ENCODE measurements at regions not wholly inside any gene's neighbourhood (a gene's known extent, or its start where the extent isn't known, plus 50 kb on each side); places are given as distances from the start of the nearest gene placed in this dataset.
"Not testable (repeated sequence)": the region's sequence is repeated elsewhere in the genome, so short reads cannot be mapped to it uniquely, and the experiment has no call there.

DNA sequence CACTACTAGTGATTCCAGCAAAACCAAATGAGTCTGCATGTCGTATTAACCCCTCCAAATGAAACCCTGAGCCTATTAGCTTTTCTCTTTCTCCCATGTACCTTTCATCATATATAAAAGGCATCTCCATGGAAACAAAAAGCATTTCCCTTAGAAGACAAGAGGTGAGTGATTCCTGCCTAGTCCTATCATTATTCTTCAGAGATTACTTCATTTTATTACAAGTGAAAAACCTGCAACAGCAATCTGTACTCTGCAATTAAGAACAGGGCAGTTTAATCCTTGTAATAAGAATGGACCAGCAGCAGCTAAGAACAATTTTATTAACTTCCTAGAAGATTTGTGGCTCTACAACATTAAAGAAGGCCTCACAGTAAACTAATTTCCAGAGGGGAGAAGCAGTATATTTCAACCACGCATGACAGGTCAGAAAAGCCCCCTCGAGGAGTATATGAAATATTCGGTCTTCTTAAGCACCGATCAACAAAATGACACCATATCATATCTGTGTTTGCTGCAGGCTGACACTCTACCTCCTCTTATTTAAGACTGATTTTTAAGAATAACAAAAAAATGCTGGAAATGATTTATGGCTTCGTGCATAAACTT is 132.3 kb upstream of the TFPI start:
- DNase-seq = no peak

- DNase-seq = no peak
These were observed 133.3 kb upstream of the TFPI start for GRCh38 chr2:187687585-187687984.

GRCh38 chr2:187689372-187689771 is 135.1 kb upstream of the TFPI start:
- DNase-seq = no peak

GRCh38 chr2:187693923-187694322 is 139.7 kb upstream of the TFPI start:
- DNase-seq = no peak

DNA sequence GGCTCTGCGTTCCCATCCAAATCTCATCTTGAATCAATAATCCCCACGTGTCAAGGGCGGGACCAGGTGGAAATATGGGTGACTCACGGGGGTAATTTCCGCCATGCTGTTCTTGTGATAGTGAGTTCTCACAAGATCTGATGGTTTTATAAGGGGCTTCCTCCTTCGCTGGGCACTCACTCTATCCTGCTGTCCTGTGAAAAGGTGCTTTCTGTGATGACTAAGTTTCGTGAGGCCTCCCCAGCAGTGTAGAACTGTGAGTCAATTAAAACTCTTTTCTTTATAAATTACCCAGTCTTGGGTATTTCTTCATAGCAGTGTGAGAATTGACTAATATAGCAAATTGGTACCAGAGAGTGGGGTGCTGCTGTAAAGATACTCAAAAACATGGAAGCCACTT is 142.4 kb upstream of the TFPI start:
- DNase-seq = not testable (repeated sequence)

- DNase-seq = no peak
These were observed 144.3 kb upstream of the TFPI start for GRCh38 chr2:187698374-187699110.

DNA sequence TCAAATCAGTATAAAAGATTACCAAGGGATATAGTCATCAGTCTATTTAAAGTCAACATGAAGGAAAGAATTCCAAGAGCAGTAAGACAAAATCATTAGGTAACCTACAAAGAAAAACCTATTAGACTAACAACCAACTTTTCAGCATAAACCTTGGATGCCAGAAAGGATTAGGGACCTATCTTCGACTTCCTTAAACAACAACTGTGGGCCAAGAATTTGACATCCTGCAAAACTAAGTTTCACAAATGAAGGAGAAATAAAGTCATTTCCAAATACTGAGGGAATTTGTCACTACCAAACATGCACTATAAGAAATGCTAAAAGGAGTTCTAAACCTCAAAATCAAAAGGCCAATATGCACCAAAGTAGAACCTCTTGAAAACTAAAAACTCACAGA is 147.9 kb upstream of the TFPI start:
- DNase-seq = no peak

- DNase-seq = no peak
These were observed 154.0 kb upstream of the TFPI start for GRCh38 chr2:187708272-187708671.

DNA sequence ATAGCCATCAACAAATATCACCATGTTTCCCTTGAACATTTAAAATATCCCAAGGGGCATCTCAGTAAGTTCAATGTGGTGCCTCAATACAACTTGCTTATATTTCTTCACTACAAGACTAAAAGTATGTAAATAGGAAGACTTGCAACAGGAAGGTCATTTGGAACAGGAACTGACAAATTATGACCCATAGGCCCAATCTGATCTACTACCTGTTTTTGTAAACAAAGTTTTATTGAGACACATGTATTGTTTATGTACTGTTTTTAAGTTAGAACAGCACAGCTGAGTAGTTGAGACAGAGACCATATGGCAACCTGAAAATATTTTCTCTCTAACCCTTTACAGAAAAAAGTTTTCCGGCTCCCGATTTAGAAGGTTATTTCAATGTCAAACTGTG is 154.8 kb upstream of the TFPI start:
- no peak for DNase-seq

DNA sequence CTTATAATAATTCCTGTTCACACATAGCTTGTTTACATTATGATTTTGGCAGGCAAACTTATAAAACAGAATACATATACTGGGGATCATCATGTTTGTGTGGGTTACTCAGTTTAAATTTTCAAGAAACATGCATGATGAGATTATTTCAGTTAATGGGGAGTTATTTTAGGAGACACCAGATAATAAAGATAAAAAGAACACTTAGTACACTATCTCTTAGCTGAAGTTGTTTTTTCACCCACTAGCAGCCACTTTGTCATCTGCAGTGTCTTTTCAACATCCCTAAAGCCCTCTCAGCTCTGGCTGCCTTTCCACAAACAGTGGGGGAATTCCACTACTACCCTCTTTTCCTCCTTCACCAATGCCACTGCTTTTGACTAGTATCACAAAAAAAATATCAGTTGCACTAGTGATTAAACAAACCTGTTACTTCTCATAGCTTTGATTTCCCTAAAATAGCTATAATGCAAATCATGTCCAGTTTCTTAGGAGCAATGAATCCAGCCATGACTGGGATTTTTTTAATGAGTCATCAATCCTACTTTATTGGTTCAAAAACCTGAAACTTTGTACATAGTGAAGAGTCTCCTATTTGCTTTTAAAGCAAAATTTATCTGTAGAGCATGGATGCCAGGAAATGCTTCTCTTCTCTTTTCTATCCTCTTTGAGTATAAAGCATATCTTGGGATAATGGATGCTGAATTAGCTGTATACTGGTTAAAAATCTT is 156.7 kb upstream of the TFPI start:
- no peak for DNase-seq

GRCh38 chr2:187715590-187715989 is 161.4 kb upstream of the TFPI start:
- no peak for DNase-seq

DNA sequence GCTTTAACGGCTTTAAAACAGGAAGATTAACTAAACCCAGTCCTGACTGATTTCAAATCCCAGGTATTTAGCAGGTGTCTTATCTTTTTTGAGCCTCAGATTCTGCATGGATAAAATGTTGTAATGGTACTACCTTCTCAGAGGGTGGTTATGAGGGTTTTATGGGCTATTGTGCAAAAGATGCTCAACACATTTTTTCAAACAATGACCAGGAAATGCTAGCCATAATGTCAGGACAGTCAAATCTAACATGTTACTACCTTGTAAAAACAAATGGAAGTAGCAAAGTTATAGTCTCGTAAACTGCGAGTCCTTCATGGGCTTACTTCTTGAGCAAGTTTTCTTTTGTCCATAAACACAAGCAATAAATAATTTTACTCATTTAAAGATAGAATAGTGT is 162.1 kb upstream of the TFPI start:
- DNase-seq = no peak

DNA sequence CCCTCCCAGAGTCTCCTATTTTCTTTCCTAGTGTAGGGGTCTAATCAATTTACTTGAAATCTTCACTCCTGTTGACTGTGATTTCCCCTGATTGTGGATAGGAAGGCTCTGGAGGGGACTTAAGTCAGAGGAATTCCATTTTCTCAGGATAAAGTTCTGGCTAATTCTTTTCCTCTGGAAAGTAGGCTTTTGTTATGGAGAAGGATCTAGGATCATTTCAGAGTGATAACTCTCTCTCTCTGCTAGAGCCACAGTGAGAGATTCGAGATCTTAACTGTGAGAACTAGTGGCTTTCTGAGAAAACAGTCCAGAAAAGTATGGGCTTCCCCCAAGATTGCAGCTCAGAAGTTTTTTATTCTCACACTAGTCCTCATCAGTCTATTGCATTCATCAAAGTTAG is 163.9 kb upstream of the TFPI start:
- DNase-seq = no peak

DNA sequence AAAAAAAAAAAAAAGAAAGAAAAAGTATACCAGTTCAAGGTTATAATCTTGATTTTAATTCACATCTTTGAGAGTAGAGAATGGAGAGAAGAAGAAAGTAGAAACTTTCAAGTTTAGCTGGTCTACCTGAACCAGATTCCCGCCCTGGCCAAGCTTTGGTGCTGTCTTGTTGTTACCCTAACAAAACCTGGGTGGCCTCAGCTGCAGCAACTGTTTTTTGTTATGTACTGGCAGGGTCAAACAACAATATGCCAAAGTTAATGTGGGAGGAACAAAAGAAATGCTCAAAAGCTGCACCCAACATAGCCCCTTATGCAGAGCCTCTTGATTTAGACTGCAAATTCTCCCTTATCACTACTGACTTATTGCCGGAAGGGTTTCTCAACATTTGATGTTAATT is 165.3 kb upstream of the TFPI start:
- no peak for DNase-seq

DNA sequence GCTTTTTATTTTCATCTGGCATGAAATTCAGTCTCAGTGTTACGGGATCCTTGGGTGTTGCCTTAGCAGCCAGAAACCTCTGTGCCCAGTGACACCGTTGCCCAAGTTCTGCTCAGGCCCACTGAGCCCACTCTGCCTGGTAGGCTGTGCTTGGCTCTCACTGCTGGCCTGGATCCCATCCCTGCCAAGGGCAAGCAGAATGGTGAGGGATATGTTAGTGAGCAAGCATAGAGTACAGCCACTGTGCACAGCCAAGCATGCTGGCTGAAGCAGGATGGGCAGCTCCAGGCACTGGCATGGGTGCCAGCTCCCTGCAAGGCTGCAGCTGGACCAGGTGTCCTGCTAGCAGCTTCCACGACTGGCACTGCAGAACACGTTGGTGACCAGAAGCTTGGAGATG is 194.7 kb upstream of the TFPI start:
- DNase-seq = no peak

DNA sequence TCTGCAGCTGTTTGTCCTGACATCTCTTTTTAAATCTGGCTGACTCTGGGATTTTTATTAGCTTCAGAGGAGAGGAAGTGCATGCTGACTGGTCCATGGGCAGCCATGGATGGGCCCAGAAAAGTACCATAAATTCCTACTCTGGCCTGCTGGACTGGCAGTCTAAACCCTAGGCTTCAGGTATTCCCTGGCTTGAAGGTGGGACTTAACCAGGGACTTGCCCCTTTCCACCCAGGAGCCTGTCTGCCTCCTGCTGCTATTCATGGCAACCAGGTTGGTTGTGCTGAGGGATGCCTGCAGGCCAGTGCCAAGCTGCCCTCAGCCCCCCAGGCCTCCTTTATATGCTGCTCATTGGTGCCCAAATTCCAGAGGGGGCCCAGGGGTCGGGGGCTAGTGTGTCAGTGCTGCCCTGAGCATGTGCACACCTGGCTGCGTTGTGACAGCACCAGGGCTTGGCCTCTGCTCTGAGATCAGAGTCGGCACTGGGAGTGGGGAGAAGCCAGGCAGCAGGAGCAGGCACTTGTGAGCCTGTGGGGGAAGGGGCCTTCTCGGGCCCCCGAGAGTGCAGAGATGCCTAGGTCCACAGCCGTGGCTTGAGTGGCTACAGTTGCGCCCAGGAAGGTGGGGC is 195.7 kb upstream of the TFPI start:
- DNase-seq = no peak

- no peak for DNase-seq
These were observed 214.8 kb upstream of the TFPI start for GRCh38 chr2:187768995-187769394.

- no peak for DNase-seq
These were observed 215.2 kb upstream of the TFPI start for GRCh38 chr2:187769437-187769836.

GRCh38 chr2:187774551-187775071 is 220.4 kb upstream of the TFPI start:
- DNase-seq = no peak

DNA sequence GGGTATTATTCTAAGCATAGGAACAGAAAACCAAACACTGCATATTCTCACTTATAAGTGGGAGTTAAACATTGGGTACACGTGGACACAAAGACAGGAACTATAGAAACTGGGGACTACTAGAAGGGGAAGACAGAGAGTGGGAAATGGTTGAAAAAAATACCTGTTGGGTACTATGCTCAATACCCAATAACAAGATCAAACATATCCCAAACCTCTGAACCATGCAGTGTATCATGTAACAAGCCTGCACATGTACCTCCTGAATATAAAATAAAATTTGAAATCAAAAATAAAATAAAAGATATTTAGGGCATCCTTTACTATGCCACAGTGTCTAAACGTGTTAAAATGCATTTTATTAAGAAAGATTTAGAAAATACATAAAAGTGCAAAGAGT is 221.0 kb upstream of the TFPI start:
- DNase-seq = no peak

DNA sequence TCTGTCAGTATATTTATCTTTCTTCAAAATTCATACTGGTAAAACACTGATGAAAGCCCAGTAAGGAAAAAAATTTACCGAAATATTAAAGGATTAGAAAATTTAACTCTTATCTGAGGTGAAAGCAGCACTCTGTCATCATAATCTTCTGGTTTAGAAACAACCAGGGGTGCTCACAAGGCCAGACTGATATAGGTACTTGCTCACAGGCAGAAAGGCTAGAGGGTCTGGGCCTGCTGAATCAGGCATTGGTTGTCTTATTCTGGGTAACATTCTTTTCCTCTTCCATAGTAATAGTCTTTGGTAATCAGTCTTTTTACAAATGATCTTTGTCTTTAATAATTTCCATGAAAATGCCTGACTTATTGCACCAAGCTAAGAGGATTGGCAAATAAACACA is 221.4 kb upstream of the TFPI start:
- no peak for DNase-seq

- DNase-seq = no peak
These were observed 228.1 kb upstream of the TFPI start for GRCh38 chr2:187782301-187782700.

GRCh38 chr2:187783446-187783845 is 229.2 kb upstream of the TFPI start:
- no peak for DNase-seq

DNA sequence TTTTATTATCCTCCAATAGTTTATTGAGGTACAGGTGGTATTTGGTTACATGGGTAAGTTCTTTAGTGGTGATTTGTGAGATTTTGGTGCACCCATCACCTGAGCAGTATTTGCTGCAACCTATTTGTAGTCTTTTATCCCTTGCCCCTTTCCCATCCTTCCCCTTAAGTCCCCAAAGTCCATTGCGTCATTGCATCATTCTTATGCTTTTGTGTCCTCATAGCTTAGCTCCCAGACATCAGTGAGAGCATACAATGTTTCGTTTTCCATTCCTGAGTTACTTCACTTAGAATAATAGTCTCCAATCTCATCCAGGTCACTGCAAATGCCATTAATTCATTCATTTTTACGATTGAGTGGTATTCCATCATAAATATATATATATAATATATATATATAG is 229.9 kb upstream of the TFPI start:
- DNase-seq = not testable (repeated sequence)

All from NCI-H524 treated with DMSO at 0.1 percent for 48 hours (cell line).